ENCODE measurements at regions not wholly inside any gene's neighbourhood (a gene's known extent, or its start where the extent isn't known, plus 50 kb on each side); places are given as distances from the start of the nearest gene placed in this dataset.

GRCh38 chr21:24671901-24672300 is 935.4 kb downstream of the MRPL39 start:
- DNase-seq (ENCODE audit: low spot score) = no peak
- Histone ChIP-seq H3K4me3 (ENCODE audit: severe bottlenecking) (no peak overlapping the region), H3K27me3 (ENCODE audit: insufficient read depth, poor library complexity, severe bottlenecking) (peaks cover 41% of the 10 kb centered on the region), H3K27ac (ENCODE audit: poor library complexity, severe bottlenecking) (no peak overlapping the region), H3K36me3 (ENCODE audit: low read depth) (no peaks in the 10 kb centered on the region), H3K9me3 (ENCODE audit: severe bottlenecking) (no peaks in the 10 kb centered on the region), H3K4me1 (ENCODE audit: insufficient read depth, poor library complexity, severe bottlenecking) (no peaks in the 10 kb centered on the region)
- ATAC-seq (ENCODE audit: low read depth) = no peak
- no peak for TF ChIP-seq CTCF (IDR thresholded peaks at IDR 0.05; ENCODE audit: poor library complexity, severe bottlenecking)

GRCh38 chr21:24658926-24659325 is 948.4 kb downstream of the MRPL39 start:
- TF ChIP-seq CTCF (IDR thresholded peaks at IDR 0.05; ENCODE audit: poor library complexity, severe bottlenecking) = no peak
- no peak for DNase-seq (ENCODE audit: low spot score)
- peaks cover 17% of the 10 kb centered on the region for H3K27me3 ChIP-seq (ENCODE audit: insufficient read depth, poor library complexity, severe bottlenecking)

GRCh38 chr21:24658026-24658425 is 949.3 kb downstream of the MRPL39 start:
- TF ChIP-seq CTCF (IDR thresholded peaks at IDR 0.05; ENCODE audit: poor library complexity, severe bottlenecking) = no peak
- Histone ChIP-seq H3K9me3 (ENCODE audit: severe bottlenecking) (no peaks in the 10 kb centered on the region), H3K27ac (ENCODE audit: poor library complexity, severe bottlenecking) (no peak overlapping the region), H3K36me3 (ENCODE audit: low read depth) (no peaks in the 10 kb centered on the region), H3K27me3 (ENCODE audit: insufficient read depth, poor library complexity, severe bottlenecking) (peaks cover 15% of the 10 kb centered on the region), H3K4me3 (ENCODE audit: severe bottlenecking) (no peak overlapping the region), H3K4me1 (ENCODE audit: insufficient read depth, poor library complexity, severe bottlenecking) (no peaks in the 10 kb centered on the region)
- ATAC-seq (ENCODE audit: low read depth) (0 out of 3 replicates have a peak, but pooled peaks have one; percentile 25), DNase-seq (ENCODE audit: low spot score) (no peak)

More at GRCh38 chr21:24658926-24659325, 948.4 kb downstream of the MRPL39 start:
- Histone ChIP-seq H3K4me3 (ENCODE audit: severe bottlenecking) (no peak overlapping the region), H3K4me1 (ENCODE audit: insufficient read depth, poor library complexity, severe bottlenecking) (no peaks in the 10 kb centered on the region), H3K27ac (ENCODE audit: poor library complexity, severe bottlenecking) (no peak overlapping the region), H3K36me3 (ENCODE audit: low read depth) (no peaks in the 10 kb centered on the region), H3K9me3 (ENCODE audit: severe bottlenecking) (no peaks in the 10 kb centered on the region)
- ATAC-seq (ENCODE audit: low read depth) = no peak

GRCh38 chr21:24649691-24650090 is 957.6 kb downstream of the MRPL39 start:
- ATAC-seq (ENCODE audit: low read depth) (no peak), DNase-seq (ENCODE audit: low spot score) (no peak)
- Histone ChIP-seq H3K9me3 (ENCODE audit: severe bottlenecking) (no peaks in the 10 kb centered on the region), H3K36me3 (ENCODE audit: low read depth) (no peaks in the 10 kb centered on the region), H3K27ac (ENCODE audit: poor library complexity, severe bottlenecking) (no peak overlapping the region), H3K4me1 (ENCODE audit: insufficient read depth, poor library complexity, severe bottlenecking) (no peaks in the 10 kb centered on the region), H3K27me3 (ENCODE audit: insufficient read depth, poor library complexity, severe bottlenecking) (peaks cover 10% of the 10 kb centered on the region), H3K4me3 (ENCODE audit: severe bottlenecking) (no peak overlapping the region)
- TF ChIP-seq CTCF (IDR thresholded peaks at IDR 0.05; ENCODE audit: poor library complexity, severe bottlenecking) = no peak

- ATAC-seq (ENCODE audit: low read depth) = no peak
- no peak for TF ChIP-seq CTCF (IDR thresholded peaks at IDR 0.05; ENCODE audit: poor library complexity, severe bottlenecking)
- H3K27ac ChIP-seq (ENCODE audit: poor library complexity, severe bottlenecking) = no peak overlapping the region
- H3K4me1 ChIP-seq (ENCODE audit: insufficient read depth, poor library complexity, severe bottlenecking) = no peaks in the 10 kb centered on the region
- no peak for DNase-seq (ENCODE audit: low spot score)
- H3K27me3 ChIP-seq (ENCODE audit: insufficient read depth, poor library complexity, severe bottlenecking) = no peaks in the 10 kb centered on the region
- no peaks in the 10 kb centered on the region for H3K9me3 ChIP-seq (ENCODE audit: severe bottlenecking)
- H3K4me3 ChIP-seq (ENCODE audit: severe bottlenecking) = no peak overlapping the region
- H3K36me3 ChIP-seq (ENCODE audit: low read depth) = no peaks in the 10 kb centered on the region
These were observed 970.6 kb downstream of the MRPL39 start for GRCh38 chr21:24636696-24637095.

All from RWPE2 (cell line).